ENCODE measurements at regions not wholly inside any gene's neighbourhood (a gene's known extent, or its start where the extent isn't known, plus 50 kb on each side); places are given as distances from the start of the nearest gene placed in this dataset.

DNA sequence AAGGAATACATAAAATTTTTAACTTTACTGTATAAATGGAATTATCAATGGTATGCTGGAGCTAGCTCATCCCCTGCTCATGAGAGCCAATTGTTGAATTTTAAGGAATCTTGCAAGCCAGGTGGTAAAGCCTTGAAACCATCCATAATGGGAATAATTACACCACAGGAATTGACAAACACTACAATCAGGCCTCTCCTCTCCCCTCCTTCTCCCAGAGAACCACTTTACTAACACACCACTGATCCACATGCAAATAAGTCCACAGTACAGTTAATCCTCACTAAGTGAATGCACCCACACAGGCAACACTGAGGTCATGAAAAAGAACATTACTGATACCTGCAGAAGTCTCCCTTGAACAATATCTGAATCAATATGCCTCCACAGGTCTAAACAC lies 140.5 kb downstream of the KLF12 start:
- H3K27ac Mint-ChIP-seq: no peak overlapping the region
- no peak for ATAC-seq
- H3K36me3 Mint-ChIP-seq: peaks cover 0 to 7% of the 10 kb centered on the region in 2 donors
- H3K9me3 Mint-ChIP-seq: no peaks in the 10 kb centered on the region
- no peak for DNase-seq (ENCODE audit: low spot score in 2 of 2)

DNA sequence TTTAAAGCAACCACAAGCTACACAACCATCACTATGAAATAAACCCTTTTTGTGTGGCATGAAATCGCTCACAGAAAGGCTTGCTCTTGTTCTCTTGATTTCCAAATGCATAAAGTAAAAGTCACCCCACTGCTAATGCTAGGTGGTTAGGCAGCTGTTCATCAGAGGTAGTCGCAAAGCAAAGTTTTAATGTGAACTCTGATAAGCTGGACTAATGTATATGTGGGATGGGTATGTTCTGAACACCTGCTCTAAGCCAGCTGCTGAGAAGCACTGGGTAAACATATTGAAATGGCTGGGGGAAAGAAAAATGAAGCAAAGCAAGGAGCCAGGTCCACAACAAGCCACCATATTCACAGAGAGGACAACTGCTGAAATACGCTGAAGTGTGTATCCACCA lies 142.3 kb downstream of the KLF12 start:
- Mint-ChIP-seq H3K36me3 (peaks cover 0 to 7% of the 10 kb centered on the region in 2 donors), H3K9me3 (no peaks in the 10 kb centered on the region), H3K27ac (no peak overlapping the region)
- DNase-seq (ENCODE audit: low spot score in 2 of 2) (no peak), ATAC-seq (no peak)

DNA sequence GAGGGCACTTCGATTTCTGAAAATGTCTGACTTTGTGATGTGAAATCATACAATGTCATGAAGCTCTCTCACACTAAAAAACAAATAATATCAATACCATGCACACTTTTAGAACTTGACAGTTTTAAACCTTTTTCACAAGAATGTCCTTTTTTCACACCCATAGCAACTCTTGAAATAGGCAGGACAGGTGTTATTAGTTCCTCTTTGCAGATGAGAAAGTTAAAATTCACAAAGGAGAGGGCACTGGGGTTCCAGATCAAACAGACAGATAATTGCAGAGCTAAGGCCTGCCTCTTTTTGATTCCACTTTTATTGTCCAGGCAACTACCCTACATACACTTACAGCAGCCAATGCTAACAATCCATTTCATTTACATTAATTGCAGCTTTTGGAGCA lies 142.8 kb downstream of the KLF12 start:
- H3K36me3 Mint-ChIP-seq: peaks cover 0 to 7% of the 10 kb centered on the region in 2 donors
- no peak for ATAC-seq
- no peak for DNase-seq (ENCODE audit: low spot score in 2 of 2)
- no peak overlapping the region for H3K27ac Mint-ChIP-seq
- no peaks in the 10 kb centered on the region for H3K9me3 Mint-ChIP-seq

DNA sequence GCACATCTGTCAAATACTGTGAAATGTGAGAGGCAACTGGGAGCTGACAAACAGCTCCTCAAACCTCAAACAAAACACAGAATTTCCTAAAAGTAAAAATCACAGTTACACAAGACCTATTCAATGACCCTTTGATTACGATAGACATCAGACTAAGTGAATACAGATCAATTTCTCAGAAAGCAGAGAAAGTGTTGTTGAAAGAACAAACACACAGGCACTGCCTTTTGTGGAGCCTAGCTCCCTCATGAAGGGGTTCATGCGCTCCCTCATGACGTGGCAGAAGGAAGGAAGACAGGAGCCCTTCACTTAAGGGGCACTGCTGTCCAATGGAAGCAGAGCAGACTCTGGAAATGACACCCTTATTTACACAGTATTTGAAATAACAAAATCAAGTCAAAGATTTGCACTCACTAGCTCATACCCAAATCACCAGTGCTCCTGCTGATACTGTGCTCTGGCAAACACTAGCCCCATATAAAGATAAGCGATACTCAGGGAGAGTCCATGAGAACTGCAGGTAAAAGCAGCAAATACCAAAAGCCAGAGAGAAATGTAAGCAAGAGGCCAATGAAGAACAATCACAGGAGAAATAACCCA lies 144.9 kb downstream of the KLF12 start:
- Mint-ChIP-seq H3K27ac (peak overlapping the region; percentile 24 to 80), H3K9me3 (no peaks in the 10 kb centered on the region), H3K36me3 (peaks cover 4 to 7% of the 10 kb centered on the region in 2 donors)
- ATAC-seq: no peak
- no peak for DNase-seq (ENCODE audit: low spot score in 2 of 2)

DNA sequence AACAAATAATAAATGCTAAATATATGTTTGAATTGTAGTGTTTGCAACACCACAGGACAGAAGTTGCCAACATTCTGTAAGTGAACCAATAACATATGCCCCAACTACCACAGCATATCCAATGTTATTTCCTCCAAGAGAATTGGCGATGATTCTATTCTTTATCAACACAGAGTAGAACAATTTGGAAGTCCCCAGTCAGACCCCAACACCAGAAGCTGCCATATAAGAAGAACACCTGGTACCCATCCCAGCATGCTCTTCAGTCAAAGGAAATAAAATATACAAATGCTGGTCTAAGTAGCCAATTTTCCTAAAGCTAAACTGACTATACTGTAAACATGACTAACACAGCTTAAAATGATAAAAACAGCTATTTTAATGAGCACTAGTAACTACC lies 145.7 kb downstream of the KLF12 start:
- DNase-seq (ENCODE audit: low spot score in 2 of 2) (no peak), ATAC-seq (no peak)
- Mint-ChIP-seq H3K36me3 (peaks cover 4 to 7% of the 10 kb centered on the region in 2 donors), H3K27ac (peak overlapping the region in 1 of 2 donors; percentile 80), H3K9me3 (no peaks in the 10 kb centered on the region)

DNA sequence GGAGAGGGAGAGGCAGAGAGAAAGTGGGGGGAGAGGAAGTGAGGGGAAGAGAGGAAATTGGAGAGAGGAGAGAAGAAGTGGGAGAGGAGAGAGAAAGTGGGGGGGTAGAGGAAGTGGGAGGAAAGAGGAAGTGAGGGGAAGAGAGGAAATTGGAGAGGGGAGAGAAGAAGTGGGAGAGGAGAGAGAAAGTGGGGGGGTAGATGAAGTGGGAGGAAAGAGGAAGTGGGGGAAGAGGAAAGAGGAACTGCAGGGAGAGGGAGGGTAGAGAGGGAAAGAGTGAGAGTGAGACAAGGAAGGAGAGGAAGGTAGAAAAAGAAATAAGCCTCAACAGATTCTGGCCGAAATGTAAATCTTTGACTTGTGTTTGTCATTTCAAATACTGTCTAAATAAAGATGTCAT lies 146.6 kb downstream of the KLF12 start:
- H3K36me3 Mint-ChIP-seq: peaks cover 4 to 7% of the 10 kb centered on the region in 2 donors
- no peaks in the 10 kb centered on the region for H3K9me3 Mint-ChIP-seq
- DNase-seq (ENCODE audit: low spot score in 2 of 2) (no peak), ATAC-seq (no peak)
- peak overlapping the region; percentile 53 to 80 for H3K27ac Mint-ChIP-seq

DNA sequence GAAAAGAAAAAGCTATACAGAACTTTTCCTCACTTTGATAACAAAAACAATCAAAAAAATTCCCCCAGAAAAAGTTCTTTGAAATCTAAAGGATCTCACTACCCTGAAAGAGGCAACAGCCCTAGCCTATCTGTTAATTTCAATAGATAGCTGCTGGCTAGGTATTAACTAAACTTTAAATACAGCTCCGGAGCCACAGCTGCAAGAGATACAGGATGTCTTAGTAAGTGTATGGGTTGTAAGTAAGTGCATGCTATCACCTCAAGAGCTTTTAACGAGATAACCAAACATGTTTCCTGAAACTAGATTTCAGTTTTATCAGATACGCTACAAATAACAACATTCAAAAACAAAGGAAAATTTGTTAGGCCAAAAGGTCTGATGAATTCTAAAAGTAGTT lies 148.4 kb downstream of the KLF12 start:
- peak overlapping the region in 1 of 2 donors; percentile 96 for H3K27ac Mint-ChIP-seq

DNA sequence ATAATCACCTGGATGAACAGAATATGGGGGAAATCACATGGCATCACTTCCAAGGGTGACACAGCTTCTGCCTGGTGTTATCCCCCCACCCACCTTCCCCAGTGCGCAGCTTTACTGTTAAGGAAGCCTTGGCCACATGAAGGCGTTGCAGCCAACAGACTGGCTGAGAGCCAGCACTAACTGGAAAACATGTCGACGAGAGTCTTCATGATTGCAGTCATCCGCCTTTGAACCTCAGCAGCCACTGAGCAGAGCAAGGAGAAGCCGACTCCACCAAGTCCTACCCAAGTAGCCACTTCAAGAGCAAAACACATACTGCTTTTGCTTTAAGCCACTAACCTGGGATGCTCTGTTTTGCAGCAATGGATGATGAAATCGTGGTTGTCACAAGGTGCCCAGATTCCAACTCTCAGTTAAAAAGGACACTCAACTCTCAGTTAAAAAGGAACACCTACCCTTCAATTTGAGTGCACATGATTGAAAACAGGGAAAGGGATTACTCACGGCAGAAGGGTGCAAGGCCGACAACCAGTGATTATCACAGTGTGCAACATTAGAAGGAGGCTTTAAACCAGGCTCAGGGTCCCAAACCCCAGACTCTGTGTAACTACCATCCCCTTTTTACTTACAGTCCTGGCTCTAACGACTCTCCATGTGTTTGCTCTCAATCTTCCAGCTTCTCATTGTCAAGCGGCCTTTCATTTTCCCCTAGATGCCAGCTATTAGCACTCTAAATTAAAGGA lies 149.1 kb downstream of the KLF12 start:
- H3K27ac Mint-ChIP-seq: peak overlapping the region in 1 of 2 donors; percentile 96
- DNase-seq (ENCODE audit: low spot score in 2 of 2) (peak; percentile 75 to 86), ATAC-seq (peak; percentile 92 to 93)
- H3K36me3 Mint-ChIP-seq: peaks cover 0 to 4% of the 10 kb centered on the region in 2 donors
- H3K9me3 Mint-ChIP-seq: no peaks in the 10 kb centered on the region

More for the DNA sequence above, 148.4 kb downstream of the KLF12 start:
- H3K9me3 Mint-ChIP-seq: no peaks in the 10 kb centered on the region
- ATAC-seq (peak in 1 of 2 donors; percentile 20), DNase-seq (ENCODE audit: low spot score in 2 of 2) (no peak)
- peaks cover 0 to 4% of the 10 kb centered on the region in 2 donors for H3K36me3 Mint-ChIP-seq

DNA sequence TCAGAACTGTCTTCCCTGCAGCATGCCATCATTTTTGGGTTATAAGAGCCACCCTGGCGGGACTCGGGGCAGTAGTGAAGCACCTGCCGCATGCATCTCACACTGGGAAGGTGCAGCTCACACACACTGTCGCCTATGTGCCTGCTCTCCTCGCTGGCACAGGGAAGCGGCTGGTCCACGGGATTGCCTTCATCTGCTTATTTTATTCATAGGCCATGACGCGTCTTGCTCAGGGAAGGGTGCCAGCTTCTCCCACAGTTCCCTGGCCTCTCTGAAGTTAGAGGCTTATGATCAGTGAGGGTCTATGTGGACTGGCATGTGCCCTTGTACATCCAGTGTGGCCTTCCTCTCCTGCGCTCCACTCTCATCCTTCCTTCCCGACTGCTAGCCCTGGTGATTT lies 150.0 kb downstream of the KLF12 start:
- Mint-ChIP-seq H3K9me3 (no peaks in the 10 kb centered on the region), H3K27ac (peak overlapping the region in 1 of 2 donors; percentile 96), H3K36me3 (peaks cover 0 to 4% of the 10 kb centered on the region in 2 donors)
- DNase-seq (ENCODE audit: low spot score in 2 of 2): no peak
- no peak for ATAC-seq

DNA sequence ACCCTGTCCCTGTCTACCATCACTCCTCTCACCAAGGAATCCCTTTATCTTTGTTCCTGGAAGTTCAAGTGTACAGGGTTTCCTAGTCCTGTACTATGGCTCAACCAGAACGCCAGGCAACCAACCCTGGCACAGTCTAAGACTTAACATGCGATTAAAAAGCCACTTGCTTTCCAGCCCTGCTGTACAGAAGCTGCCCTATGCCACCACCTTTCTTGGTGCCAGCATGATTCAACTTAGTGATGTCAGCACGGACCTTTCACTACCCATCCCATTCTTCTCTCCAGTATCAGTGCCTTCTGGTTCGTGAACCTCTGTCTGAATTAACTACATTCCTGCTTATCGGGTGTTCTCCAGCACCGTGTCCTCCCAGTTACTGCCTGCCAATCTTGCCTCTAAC lies 151.1 kb downstream of the KLF12 start:
- ATAC-seq (no peak), DNase-seq (ENCODE audit: low spot score in 2 of 2) (no peak)
- H3K9me3 Mint-ChIP-seq: no peaks in the 10 kb centered on the region
- no peak overlapping the region for H3K27ac Mint-ChIP-seq
- peaks cover 0 to 4% of the 10 kb centered on the region in 2 donors for H3K36me3 Mint-ChIP-seq

DNA sequence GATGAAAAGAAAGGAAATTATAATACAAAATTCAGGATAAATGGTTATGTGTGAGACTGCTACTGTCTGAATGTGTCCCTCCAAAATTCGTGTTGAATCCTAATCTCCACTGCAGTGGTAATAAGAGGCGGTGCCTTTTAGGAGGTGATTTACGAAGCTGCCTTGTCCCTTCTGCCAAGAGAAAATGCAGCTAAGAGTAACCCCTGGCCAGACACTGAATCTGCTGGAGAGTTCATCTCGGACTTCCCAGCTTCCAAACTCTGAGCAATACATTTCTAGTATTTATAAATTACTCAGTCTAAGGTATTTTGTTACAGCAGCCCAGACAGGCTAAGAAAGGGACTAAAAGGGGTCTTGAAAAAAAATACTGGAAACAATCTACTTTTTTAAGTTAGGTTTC lies 152.6 kb downstream of the KLF12 start:
- Mint-ChIP-seq H3K36me3 (peaks cover 4 to 9% of the 10 kb centered on the region in 2 donors), H3K9me3 (peaks cover 0 to under 1% of the 10 kb centered on the region in 2 donors), H3K27ac (no peak overlapping the region)
- DNase-seq (ENCODE audit: low spot score in 2 of 2): no peak
- no peak for ATAC-seq

DNA sequence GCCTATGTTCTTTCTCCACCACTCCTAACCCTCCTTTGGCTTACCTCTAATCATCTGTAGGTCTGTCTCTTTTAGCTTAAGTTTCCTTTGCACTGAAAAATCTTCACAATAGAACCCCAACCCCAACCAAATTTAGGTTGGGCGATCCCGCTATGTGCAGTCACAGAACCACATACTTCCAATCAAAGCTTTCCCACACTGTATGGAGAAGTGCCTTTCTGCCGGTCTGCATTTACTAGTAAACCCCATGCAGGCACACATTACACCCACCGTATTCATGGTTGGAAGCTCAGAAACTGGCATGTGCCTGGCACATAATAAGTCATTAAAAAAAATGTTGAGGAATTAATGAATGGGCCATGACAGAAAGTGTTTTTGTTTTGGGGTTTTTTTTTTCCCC lies 158.4 kb downstream of the KLF12 start:
- peaks cover 6 to 20% of the 10 kb centered on the region in 2 donors for H3K9me3 Mint-ChIP-seq
- ATAC-seq (no peak), DNase-seq (ENCODE audit: low spot score in 2 of 2) (no peak)
- H3K36me3 Mint-ChIP-seq: peaks cover 6 to 25% of the 10 kb centered on the region in 2 donors
- H3K27ac Mint-ChIP-seq: peak overlapping the region in 1 of 2 donors; percentile 40

DNA sequence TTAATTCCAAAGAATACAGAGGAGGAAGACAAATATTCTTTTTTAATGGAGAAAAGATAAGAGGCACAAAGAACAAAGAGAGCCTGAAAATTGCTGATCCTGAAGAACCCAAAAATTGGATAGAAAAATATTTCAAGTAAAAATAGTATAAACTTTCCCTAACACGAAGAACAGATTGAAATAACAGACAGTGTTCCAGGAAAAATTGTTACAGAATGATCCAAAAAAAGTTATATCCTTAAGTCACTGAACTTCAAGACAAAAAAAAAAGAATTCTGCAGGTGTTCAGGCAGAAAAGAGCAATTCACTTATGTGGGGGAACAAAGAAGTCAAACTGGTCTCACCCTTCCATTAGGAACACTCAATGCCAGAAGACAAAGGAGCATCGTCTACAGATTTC lies 160.2 kb downstream of the KLF12 start:
- ATAC-seq (no peak), DNase-seq (ENCODE audit: low spot score in 2 of 2) (no peak)
- Mint-ChIP-seq H3K27ac (no peak overlapping the region), H3K9me3 (peaks cover 6 to 20% of the 10 kb centered on the region in 2 donors), H3K36me3 (peaks cover 6 to 32% of the 10 kb centered on the region in 2 donors)

DNA sequence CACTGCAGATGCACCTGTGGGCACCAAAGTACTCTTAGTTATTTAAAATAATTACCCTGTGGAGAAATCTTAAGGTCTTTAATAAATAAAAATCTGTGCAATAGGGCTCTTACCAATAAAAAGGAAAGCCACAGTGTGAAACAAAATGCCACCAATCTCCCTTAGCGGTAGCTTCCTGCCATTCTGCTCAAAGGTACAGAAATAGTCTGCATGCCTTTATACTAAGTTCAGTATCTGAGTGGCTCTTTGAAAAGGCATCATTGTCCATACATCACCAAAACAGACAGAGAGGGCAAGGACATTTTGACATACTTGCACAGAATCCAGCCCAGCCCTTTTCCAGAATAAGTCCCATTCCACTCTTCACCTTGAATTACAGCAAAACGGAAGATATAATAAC lies 161.0 kb downstream of the KLF12 start:
- H3K27ac Mint-ChIP-seq: no peak overlapping the region
- ATAC-seq (no peak), DNase-seq (ENCODE audit: low spot score in 2 of 2) (no peak)
- peaks cover 6 to 32% of the 10 kb centered on the region in 2 donors for H3K36me3 Mint-ChIP-seq
- H3K9me3 Mint-ChIP-seq: peaks cover 6 to 20% of the 10 kb centered on the region in 2 donors

DNA sequence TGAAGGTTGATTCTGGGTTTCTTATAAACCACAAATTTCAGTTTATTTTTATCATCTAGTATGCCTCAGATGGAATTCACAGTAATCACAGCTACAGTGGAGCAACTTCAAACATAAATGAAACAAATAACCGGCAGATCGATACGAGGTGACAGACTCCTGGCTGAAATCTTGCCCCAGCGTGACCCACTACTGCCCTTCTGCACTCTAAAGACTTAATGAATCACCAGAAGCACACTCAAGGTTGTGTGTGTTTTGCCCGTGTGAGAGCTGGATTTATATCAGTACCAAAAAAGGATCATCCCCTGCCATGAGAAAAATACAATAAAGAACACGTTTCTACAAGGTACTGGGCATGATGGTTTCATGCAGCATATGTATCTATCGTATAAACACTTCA lies 161.7 kb downstream of the KLF12 start:
- H3K36me3 Mint-ChIP-seq: peaks cover 6 to 26% of the 10 kb centered on the region in 2 donors
- DNase-seq (ENCODE audit: low spot score in 2 of 2) (no peak), ATAC-seq (no peak)
- H3K27ac Mint-ChIP-seq: no peak overlapping the region
- H3K9me3 Mint-ChIP-seq: peaks cover 6 to 20% of the 10 kb centered on the region in 2 donors

DNA sequence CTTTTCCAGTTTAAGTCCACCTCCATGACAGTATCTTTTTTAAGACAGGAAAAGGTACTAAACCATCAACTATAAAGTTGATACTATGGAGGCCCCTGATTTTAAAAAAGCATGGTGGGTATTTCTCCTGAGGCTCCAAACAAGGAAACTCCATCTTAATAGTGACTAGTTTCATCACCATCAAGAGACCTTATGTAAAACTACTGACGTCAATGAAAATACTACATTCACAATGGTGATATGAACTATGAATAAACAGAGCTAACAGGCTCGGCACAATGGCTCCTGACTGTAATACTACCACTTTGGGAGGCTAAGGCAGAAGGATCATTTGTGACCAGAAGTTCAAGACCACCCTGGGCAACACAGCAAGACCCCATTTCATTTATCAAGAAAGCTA lies 162.7 kb downstream of the KLF12 start:
- Mint-ChIP-seq H3K36me3 (peaks cover 6 to 22% of the 10 kb centered on the region in 2 donors), H3K27ac (no peak overlapping the region), H3K9me3 (peaks cover 6 to 18% of the 10 kb centered on the region in 2 donors)
- ATAC-seq: no peak
- DNase-seq (ENCODE audit: low spot score in 2 of 2): no peak

DNA sequence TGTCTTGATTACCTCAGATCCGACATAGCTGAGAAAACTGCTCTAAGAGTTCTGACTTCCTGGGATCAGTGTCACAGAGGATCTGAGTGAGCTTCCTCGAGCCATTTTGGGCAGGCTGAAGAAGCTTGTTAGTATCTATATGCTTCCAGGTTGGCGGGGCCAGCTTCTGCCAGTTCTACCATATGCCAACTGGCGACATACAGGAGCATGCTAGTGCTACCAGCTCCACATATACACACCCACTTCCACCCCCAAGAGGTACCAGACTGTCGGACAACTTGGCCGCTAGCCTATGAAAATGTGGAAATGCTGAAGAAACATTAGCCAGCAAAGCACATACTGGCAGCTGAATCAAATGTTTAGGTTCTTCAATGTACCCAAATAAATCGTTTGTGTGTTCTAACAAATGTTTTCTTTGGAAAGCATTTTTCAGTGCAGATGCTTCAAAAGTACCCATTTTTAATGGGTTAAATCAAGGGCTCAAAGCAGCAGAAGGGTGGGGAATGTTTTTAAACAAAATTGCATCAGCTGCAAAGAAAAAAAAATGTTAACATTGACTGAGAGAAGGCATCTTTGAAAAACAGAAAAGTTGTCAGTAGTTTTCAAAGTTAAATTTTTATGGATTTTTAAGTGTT lies 163.7 kb downstream of the KLF12 start:
- ATAC-seq (no peak), DNase-seq (ENCODE audit: low spot score in 2 of 2) (no peak)
- H3K9me3 Mint-ChIP-seq: peaks cover 6 to 12% of the 10 kb centered on the region in 2 donors
- peaks cover 6 to 13% of the 10 kb centered on the region in 2 donors for H3K36me3 Mint-ChIP-seq
- no peak overlapping the region for H3K27ac Mint-ChIP-seq

Data from activated naive CD4-positive, alpha-beta T cell treated with anti-CD3 and anti-CD28 coated beads, Interleukin-2, amount 50 U/mL, for 72 hours (primary cell).